ENCODE measurements at regions not wholly inside any gene's neighbourhood (a gene's known extent, or its start where the extent isn't known, plus 50 kb on each side); places are given as distances from the start of the nearest gene placed in this dataset.
"Not testable (repeated sequence)": the region's sequence is repeated elsewhere in the genome, so short reads cannot be mapped to it uniquely, and the experiment has no call there.

GRCh38 chr10:27388761-27389399, 115.2 kb upstream of the RAB18 start:
- no peak for DNase-seq (ENCODE audit: low spot score)

DNA sequence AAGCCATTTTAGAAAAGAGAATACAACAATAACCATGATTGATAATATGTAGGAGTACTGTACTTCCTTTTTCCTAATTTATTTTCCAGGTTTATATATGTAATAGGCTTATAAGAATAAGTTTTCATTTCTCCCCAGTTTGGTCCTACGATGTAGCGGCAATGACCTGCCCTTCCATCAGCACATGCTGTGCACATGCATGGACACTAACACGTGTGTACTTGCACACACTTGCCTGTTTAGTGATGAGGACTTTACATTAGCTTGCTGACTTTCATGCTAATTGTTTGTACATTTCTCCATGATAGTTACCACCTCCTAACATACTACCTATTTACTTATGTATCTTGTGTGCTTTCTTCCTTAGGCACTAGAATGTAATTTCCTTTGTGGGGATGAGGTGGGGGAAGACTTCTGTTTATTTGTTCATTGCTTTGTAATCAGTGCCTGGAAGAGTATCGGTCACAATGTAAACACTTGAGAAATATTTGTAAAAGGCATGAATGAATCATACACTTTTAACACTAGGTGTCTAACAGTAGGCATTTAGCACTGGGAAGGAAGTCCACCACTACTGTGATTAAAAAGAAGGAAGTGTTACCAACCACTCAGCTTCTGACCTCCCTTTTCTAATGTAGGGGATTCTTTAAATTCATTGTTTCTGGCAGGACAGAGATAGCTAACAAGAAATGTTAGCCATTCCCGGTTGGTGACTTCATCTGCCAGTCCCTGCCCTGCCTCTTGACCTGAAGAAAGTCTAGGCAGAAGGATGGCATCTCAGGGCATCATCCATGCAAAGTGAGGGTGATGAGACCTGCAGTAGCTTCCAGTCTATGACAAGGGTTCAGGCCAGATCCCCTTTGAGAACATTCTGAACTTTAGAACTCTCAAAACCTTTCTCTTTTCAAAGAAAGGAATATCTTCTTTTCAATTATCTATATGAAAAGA, 120.2 kb upstream of the RAB18 start:
- no peak for DNase-seq (ENCODE audit: low spot score)

DNA sequence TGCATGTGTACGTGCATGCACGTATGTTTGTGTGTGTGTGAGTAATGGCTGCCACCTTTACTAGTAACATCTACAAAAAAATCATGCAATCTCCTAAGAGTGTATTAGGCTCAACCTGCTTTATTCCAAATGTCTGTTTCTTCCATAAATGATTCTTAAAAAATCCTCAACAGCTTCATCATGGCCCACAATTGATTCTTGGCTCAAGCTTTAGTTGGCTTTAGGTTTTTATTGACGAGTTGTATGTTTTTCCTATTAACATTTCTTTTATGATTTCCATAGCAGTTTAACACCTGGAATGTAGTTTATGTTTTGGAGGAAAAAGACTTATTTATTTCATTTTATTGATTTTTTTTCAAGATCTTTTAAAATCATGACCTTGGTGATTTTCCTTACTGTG, 121.9 kb upstream of the RAB18 start:
- no peak for DNase-seq (ENCODE audit: low spot score)

DNA sequence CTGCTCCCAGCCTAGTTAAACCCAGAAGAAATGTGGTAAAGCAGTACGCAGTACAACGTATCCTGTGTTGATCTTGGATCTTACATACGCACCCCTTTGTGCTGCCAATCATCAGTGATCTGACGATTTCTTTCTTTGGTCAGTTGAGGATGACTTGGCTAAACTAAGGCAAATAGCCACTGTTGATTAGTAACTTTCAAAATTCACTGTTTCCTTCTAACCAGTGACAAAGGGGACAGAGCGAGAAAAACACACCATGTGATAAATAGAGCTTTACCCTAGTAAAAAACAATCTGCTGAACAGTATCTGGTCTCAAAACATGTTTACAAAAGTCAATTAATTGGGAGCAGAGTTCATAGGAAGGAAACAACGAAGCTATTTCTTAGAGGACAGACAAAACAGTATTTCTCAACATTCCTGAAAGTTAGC, 123.2 kb upstream of the RAB18 start:
- DNase-seq (ENCODE audit: low spot score) = no peak

- not testable (repeated sequence) for DNase-seq (ENCODE audit: low spot score)
Observed at GRCh38 chr10:27379041-27379440, 125.1 kb upstream of the RAB18 start.

DNA sequence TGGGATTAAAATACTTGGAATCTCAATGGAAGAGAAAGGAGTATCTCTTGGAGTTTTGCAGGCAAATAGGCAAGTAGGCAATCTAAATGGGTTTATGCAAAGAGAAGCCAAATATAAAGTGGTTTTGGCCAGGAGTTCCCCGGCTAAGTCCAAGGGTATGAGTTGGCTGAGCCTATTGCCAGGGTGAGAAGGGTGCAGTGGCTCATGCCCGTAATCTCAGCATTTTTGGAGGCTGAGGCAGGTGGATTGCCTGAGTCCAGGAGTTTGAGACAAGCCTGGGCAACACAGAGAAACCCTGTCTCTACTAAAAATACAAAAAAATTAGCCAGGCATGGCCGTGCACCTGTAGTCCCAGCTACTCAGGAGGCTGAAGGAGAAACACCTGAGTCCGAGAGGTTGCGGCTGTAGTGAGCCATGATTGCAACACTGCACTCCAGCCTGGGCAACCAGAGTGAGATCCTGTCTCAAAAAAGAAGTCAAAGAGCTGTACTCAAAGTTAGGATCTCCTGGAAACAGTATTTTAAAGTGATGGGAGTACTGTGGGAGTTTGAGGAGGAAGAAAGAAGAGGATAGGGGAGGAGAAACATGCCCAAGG, 130.4 kb upstream of the RAB18 start:
- DNase-seq (ENCODE audit: low spot score) = no peak

DNA sequence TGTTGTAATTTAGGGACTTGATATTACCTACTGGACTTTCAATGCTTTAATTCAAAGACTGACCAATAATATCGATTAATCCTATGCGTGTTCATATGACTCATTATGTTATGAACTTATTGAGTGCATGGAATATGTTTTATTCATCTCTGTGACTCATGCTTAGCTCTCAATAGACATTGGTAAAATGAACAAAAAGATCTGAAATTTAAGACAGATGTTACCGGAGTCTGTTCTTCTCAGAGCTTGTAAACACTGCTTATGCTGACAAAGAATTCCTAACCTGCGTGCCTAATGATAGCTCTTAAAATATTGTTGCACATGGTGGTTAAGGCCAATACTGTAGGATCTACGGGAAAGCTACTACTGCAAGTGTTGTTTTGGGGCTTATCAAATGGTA, 131.5 kb upstream of the ACBD5 start:
- DNase-seq (ENCODE audit: low spot score) = no peak

DNA sequence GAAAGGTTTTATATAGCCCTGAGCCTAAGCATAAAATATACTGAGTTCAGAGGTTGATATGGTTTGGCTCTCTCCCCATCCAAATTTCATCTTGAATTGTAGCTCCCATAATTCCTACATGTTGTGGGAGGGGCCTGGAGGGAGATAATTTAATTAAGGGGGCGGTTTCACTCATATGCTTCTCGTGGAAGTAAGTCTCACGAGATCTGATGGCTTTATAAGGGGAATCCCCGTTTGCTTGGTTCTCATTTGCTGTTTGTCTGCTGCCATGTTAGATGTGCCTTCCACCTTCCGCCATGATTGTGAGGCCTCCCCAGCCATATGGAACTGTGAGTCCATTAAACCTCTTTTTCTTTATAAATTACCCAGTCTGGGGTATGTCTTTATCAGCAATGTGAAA, 130.8 kb upstream of the ACBD5 start:
- DNase-seq (ENCODE audit: low spot score) = not testable (repeated sequence)

DNA sequence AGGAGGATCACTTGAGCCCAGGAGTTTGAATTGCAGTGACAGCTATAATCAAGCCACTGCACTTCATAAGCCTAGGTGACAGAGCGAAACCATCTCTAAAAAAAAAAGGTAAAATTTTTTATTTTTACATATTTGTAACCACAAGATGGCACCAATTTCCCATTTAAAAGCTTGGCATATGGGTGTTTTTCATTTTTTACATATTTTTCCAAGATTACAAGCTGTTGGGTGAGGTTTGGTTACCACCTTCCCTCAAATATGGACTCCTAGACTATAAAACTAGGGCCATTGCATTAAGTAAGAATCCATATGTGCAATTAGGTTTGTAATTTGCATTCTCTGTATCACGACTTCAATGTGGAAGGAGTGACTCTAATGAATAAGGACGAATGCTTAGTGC, 129.3 kb upstream of the ACBD5 start:
- DNase-seq (ENCODE audit: low spot score) = no peak

DNA sequence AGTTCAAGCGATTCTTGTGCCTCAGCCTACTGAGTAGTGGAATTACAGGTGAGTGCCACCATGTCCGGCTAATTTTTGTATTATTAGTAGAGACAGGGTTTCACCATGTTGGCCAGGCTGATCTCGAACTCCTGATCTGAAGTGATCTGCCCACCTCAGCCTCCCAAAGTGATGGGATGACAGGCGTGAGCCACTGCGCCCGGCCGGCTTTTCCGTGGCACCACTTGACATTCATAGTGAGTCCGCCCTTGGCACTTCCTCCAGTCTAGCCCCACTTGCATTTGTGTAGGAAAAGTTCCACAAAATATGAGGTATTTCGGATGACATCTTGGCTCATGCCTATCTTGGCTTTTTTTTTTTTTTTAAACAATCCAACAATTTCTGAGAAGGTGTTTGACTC, 128.1 kb upstream of the ACBD5 start:
- no peak for DNase-seq (ENCODE audit: low spot score)

- no peak for DNase-seq (ENCODE audit: low spot score)
Observed at GRCh38 chr10:27366769-27367168, 126.2 kb upstream of the ACBD5 start.

GRCh38 chr10:27364028-27364427, 123.4 kb upstream of the ACBD5 start:
- no peak for DNase-seq (ENCODE audit: low spot score)

- DNase-seq (ENCODE audit: low spot score) = peak; percentile 43
Observed at GRCh38 chr10:27360581-27361172, 120.1 kb upstream of the ACBD5 start.

DNA sequence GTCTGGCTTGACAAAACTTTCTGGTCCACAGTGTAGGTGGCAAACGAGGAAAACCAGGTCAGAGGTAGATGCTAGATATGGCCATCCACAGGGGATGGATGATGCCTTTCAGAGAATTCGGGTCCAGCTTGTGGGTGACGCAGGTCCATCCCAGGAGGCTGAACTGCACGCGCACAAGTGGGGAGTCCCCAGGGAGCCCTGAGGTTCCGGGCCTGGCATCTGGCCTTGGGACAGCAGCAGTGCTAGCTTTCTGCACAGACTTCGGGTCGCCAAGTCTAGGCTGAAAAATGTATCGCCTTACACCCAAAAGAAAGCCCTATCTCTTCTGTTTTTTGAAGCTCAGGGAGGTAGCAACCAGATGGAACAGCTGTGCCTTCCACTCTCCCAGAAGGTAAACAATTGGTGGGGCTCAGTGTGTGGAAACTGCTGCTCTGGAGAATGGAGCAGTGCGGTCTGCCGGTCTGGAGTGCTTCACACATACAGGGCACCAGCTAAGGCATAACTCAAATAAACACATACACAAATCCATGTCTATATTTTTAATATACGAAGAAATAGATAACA, 119.3 kb upstream of the ACBD5 start:
- no peak for DNase-seq (ENCODE audit: low spot score)

DNA sequence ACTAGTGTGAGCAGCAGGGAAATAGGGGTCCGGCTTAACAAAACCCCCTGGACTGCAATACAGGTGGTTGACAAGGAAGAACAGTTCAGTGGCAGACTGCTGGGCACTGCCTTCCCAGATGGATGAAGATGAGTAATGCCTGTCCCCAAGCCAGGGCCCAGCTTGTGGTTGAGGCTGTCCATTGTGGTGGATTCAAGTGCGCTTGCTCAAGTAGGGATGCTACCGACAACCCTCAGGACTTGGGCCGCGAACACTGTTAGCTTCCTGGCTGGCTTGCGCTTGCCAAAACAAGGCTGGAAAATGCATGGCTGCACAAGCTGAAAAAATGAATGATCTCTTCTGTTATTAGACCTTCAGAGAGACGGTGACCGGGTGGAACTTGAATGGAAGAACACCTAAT, 116.1 kb upstream of the ACBD5 start:
- no peak for DNase-seq (ENCODE audit: low spot score)

GRCh38 chr10:27355918-27356573, 115.4 kb upstream of the ACBD5 start:
- DNase-seq (ENCODE audit: low spot score) = no peak

DNA sequence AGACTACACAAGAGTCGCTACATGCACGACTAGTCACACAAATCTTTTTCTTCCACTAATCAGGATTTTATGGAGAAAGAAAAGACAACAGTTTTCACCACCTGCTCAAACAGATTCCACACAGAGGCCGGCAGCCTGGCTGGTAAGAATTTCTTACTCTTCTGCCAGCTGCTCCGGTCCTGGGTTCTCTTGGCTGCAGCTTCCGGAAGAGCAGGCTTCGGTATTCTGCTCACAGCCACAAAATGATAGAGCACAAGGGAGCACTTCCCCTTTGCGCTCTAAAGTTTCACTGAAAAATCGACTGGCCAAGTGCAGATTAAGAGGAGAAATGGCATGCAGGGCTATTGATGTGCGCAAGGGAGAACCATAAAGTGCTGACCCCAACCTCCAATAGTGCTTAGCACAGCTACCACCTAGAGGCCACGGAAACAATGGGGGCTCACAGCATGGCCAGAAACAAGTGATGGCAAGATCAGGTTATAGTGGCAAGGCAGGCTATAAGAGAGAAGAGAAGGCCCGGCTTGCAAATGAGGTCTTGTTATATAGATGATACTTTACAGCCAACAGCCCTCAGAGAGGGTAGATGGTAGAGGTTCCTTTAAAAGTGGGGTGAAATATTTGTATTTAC, 114.2 kb upstream of the ACBD5 start:
- not testable (repeated sequence) for DNase-seq (ENCODE audit: low spot score)

- not testable (repeated sequence) for DNase-seq (ENCODE audit: low spot score)
Observed at GRCh38 chr10:27354100-27354499, 113.5 kb upstream of the ACBD5 start.

- DNase-seq (ENCODE audit: low spot score) = no peak
Observed at GRCh38 chr10:27349987-27350386, 109.4 kb upstream of the ACBD5 start.

DNA sequence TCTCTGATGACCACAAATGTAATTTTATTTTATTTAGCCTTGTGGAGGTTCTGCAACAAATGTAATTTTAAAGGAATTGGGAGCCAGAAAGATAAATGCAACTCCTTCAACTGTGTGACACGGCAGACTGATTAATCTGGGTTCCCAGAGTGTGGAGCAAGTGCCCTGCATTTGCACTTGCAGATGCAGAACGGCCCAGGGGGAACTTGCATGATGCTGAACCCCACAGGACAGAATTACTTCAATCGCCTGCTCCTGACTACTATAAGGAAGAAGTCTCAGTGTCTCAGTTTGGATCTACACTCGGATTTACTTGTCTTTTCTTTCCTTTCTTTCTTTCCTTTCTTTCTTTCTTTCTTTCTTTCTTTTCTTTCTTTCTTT, 107.2 kb upstream of the ACBD5 start:
- DNase-seq (ENCODE audit: low spot score) = not testable (repeated sequence)

DNA sequence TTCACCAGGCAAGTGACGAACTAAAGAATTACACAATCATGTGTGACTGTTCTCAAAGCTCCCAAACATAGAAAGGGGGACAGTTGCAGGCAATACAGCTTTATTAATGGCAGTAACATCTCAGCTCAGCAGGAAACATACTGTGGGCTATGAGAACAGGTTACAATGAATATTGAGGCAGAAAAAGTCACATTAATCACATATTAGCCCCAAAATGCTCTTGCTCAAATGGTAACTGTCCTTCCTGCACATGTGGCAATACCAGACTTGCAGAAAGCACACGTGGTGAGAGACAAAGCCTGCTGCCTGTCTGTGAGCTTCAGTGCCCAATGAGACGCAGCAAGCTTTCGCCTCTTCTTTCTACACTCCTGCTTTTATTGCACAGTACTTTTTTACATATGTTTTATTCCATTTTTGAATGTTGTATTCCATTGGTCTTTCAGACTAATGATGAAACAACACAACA, 104.9 kb upstream of the ACBD5 start:
- DNase-seq (ENCODE audit: low spot score) = no peak
